Psoas muscle (tissue), 7 donors: ENCODE measurements at regions not wholly inside any gene's neighbourhood (a gene's known extent, or its start where the extent isn't known, plus 50 kb on each side); places are given as distances from the start of the nearest gene placed in this dataset.

ENCODE experiments used
- ATAC-seq, 4 donors: fragments of 200-7000 bp; cut with Tn5 transposase; one replicate each; pipeline ENCODE4 v1.9.1; 2020; ENCODE audit warnings: moderate library complexity in 3 of 4, mild to moderate bottlenecking in 2 of 4
- DNase-seq, 2 donors: peaks; one replicate each; pipeline ENCODE4 v3.0.0-alpha.2; 2020
- H3K27ac ChIP-seq: fragments of 200-600 bp; one replicate; pipeline ENCODE4 v1.8.0; 2022
- H3K27me3 ChIP-seq, 3 donors: fragments of 200-600 bp in 1 of 3; one replicate each; pipeline versions ENCODE4 v1.6.1 to v1.8.0; 2013 to 2022; ENCODE audit warnings: low read length in 2 of 3, mild to moderate bottlenecking in 2 of 3, moderate library complexity in 1 of 3; ENCODE audit not compliant: insufficient read depth in 3 of 3
- H3K36me3 ChIP-seq, 2 donors: fragments of 200-600 bp in 1 of 2; one replicate each; pipeline versions ENCODE4 v1.6.1 to v1.8.0; 2013 to 2022; ENCODE audit warnings: low read depth in 1 of 2, mild to moderate bottlenecking in 1 of 2, moderate library complexity in 1 of 2; ENCODE audit not compliant: insufficient read depth in 1 of 2
- H3K4me1 ChIP-seq: fragments of 200-600 bp; one replicate; pipeline ENCODE4 v1.8.0; 2022
- H3K4me3 ChIP-seq: fragments of 200-600 bp; one replicate; pipeline ENCODE4 v1.8.0; 2022; ENCODE audit warnings: mild to moderate bottlenecking
- H3K9me3 ChIP-seq: fragments of 200-600 bp; one replicate; pipeline ENCODE4 v1.8.0; 2022
- CTCF ChIP-seq: fragments of 200-600 bp; IDR thresholded peaks from one replicate; pipeline ENCODE4 v1.8.0; 2022; ENCODE audit warnings: antibody characterized with exemption
- WGBS, 3 donors: extraction: QIAGEN DNeasy Blood & Tissue Kit; methylation state at CpG; one replicate each; pipeline versions ENCODE4 v1.1.6 to v1.1.7; 2013; 5-methylcytosine and 5-hydroxymethylcytosine counted together
- intact Hi-C, 2 donors: fragments of 100-400 bp; cut with DNase I; formaldehyde crosslinking; loops; one replicate each; pipeline versions ENCODE4 v1.11.0 to v1.14.2; 2022
- donor health status: healthy with polysubstance abuse.
- donor health status: DM: no; HTN: no; CAD: no; lungs with moderate emphysema.
- donor health status: Bipolar disorder and iron deficiency.
- donor health status: healthy.
- donor health status: DM: yes; HTN: yes; CAD: no.
- donor health status: DM: no; HTN: no; CAD: no.
- donor health status: DM: yes; HTN: yes; CAD: no.

- TF ChIP-seq CTCF = no peak
- no peak overlapping the region for H3K4me3 ChIP-seq
- DNase-seq (no peak), ATAC-seq (no peak)
- intact Hi-C loops = no loop called here
- no peak overlapping the region for H3K27ac ChIP-seq
- no peaks in the 10 kb centered on the region for H3K36me3 ChIP-seq
- WGBS, 3 donors = 65 to 82% (median 78%) methylated on average over 1 of the region's 1 CpG
- no peaks in the 10 kb centered on the region for H3K4me1 ChIP-seq
- H3K27me3 ChIP-seq = no peaks in the 10 kb centered on the region
- no peaks in the 10 kb centered on the region for H3K9me3 ChIP-seq
These were observed 920.3 kb upstream of the GOT2 start for GRCh38 chr16:59654455-59654854.

- TF ChIP-seq CTCF = no peak
- H3K9me3 ChIP-seq = no peaks in the 10 kb centered on the region
- H3K4me3 ChIP-seq = no peak overlapping the region
- DNase-seq = no peak
- H3K4me1 ChIP-seq = no peaks in the 10 kb centered on the region
- ATAC-seq = no peak
- no peaks in the 10 kb centered on the region for H3K36me3 ChIP-seq
- intact Hi-C loops = no loop called here
- WGBS, 3 donors = 86 to 93% (median 87%) methylated on average over 1 of the region's 1 CpG
- no peak overlapping the region for H3K27ac ChIP-seq
- H3K27me3 ChIP-seq = no peaks in the 10 kb centered on the region
These were observed 917.5 kb upstream of the GOT2 start for GRCh38 chr16:59651662-59652061.

- Histone ChIP-seq H3K27ac (no peak overlapping the region), H3K36me3 (no peaks in the 10 kb centered on the region), H3K4me3 (no peak overlapping the region), H3K27me3 (no peaks in the 10 kb centered on the region), H3K9me3 (no peaks in the 10 kb centered on the region), H3K4me1 (no peaks in the 10 kb centered on the region)
- TF ChIP-seq CTCF = no peak
- DNase-seq (no peak), ATAC-seq (no peak)
- intact Hi-C loops = no loop called here
These were observed 911.1 kb upstream of the GOT2 start for GRCh38 chr16:59645194-59645593.

- Histone ChIP-seq H3K4me3 (no peak overlapping the region), H3K4me1 (no peaks in the 10 kb centered on the region), H3K36me3 (no peaks in the 10 kb centered on the region), H3K9me3 (no peaks in the 10 kb centered on the region), H3K27me3 (peaks cover 0 to 3% (median 0%) of the 10 kb centered on the region in 3 donors), H3K27ac (no peak overlapping the region)
- intact Hi-C loops = no loop called here
- TF ChIP-seq CTCF = no peak
- no peak for ATAC-seq
- no peak for DNase-seq
These were observed 901.6 kb upstream of the GOT2 start for GRCh38 chr16:59635674-59636073.

GRCh38 chr16:59634951-59635350, 900.8 kb upstream of the GOT2 start:
- TF ChIP-seq CTCF = no peak
- intact Hi-C loops = no loop called here
- Histone ChIP-seq H3K27me3 (peaks cover 0 to 3% (median 0%) of the 10 kb centered on the region in 3 donors), H3K36me3 (no peaks in the 10 kb centered on the region), H3K4me3 (no peak overlapping the region), H3K9me3 (no peaks in the 10 kb centered on the region), H3K27ac (no peak overlapping the region), H3K4me1 (no peaks in the 10 kb centered on the region)
- DNase-seq (no peak), ATAC-seq (no peak)
- 33 to 55% (median 33%) methylated on average over 1 of the region's 1 CpG for WGBS, 3 donors
